Central memory CD8-positive, alpha-beta T cell (primary cell): ENCODE measurements at regions not wholly inside any gene's neighbourhood (a gene's known extent, or its start where the extent isn't known, plus 50 kb on each side); places are given as distances from the start of the nearest gene placed in this dataset.

Source experiments
- ATAC-seq: fragments of 150-1000 bp; cut with Tn5 transposase; replicated peaks from 2 replicates; pipeline ENCODE4 v1.10.0; 2022; ENCODE audit warnings: mild to moderate bottlenecking, moderate FRiP score, moderate number of reproducible peaks; ENCODE audit not compliant: poor library complexity, severe bottlenecking; ENCODE audit errors: extremely low read depth
- DNase-seq, 2 donors: peaks; one replicate each; pipeline ENCODE4 v3.0.0; 2021; ENCODE audit warnings: low spot score in 2 of 2
- H3K27ac Mint-ChIP-seq: one replicate; pipeline ENCODE4 v1.8.0; 2022; ENCODE audit warnings: low read depth, mild to moderate bottlenecking, moderate library complexity, mixed read lengths
- H3K27me3 Mint-ChIP-seq: one replicate; pipeline ENCODE4 v1.8.0; 2022; ENCODE audit warnings: mixed read lengths
- H3K36me3 Mint-ChIP-seq: one replicate; pipeline ENCODE4 v1.8.0; 2022; ENCODE audit warnings: mild to moderate bottlenecking, moderate library complexity, mixed read lengths; ENCODE audit not compliant: insufficient read depth
- H3K4me1 Mint-ChIP-seq: one replicate; pipeline ENCODE4 v1.8.0; 2022; ENCODE audit warnings: mixed read lengths
- H3K4me3 Mint-ChIP-seq: one replicate; pipeline ENCODE4 v1.8.0; 2022; ENCODE audit warnings: mild to moderate bottlenecking, moderate library complexity, mixed read lengths
- H3K9me3 Mint-ChIP-seq: one replicate; pipeline ENCODE4 v1.8.0; 2022; ENCODE audit warnings: mixed read lengths

GRCh38 chr15:66898656-66899386 is 166.6 kb upstream of the SMAD3 start:
- DNase-seq (no peak), ATAC-seq (no peak)
- Mint-ChIP-seq H3K4me1 (peaks cover 3% of the 10 kb centered on the region), H3K27me3 (peaks cover 5% of the 10 kb centered on the region), H3K36me3 (peaks cover 1% of the 10 kb centered on the region), H3K4me3 (no peak overlapping the region), H3K27ac (no peak overlapping the region), H3K9me3 (no peaks in the 10 kb centered on the region)

GRCh38 chr15:66899555-66900350 is 165.6 kb upstream of the SMAD3 start:
- no peaks in the 10 kb centered on the region for H3K9me3 Mint-ChIP-seq

GRCh38 chr15:66900586-66901310 is 164.7 kb upstream of the SMAD3 start:
- Mint-ChIP-seq H3K27me3 (peaks cover 5% of the 10 kb centered on the region), H3K4me1 (peaks cover 5% of the 10 kb centered on the region), H3K36me3 (peaks cover 2% of the 10 kb centered on the region), H3K9me3 (no peaks in the 10 kb centered on the region), H3K4me3 (no peak overlapping the region), H3K27ac (peak overlapping the region; percentile 12)
- DNase-seq: no peak
- ATAC-seq: no peak

More at GRCh38 chr15:66899555-66900350, 165.6 kb upstream of the SMAD3 start:
- DNase-seq (no peak), ATAC-seq (no peak)
- no peak overlapping the region for H3K27ac Mint-ChIP-seq
- peaks cover 5% of the 10 kb centered on the region for H3K4me1 Mint-ChIP-seq
- H3K36me3 Mint-ChIP-seq: peaks cover 2% of the 10 kb centered on the region
- no peak overlapping the region for H3K4me3 Mint-ChIP-seq
- peaks cover 5% of the 10 kb centered on the region for H3K27me3 Mint-ChIP-seq

GRCh38 chr15:66901336-66902100 is 163.9 kb upstream of the SMAD3 start:
- Mint-ChIP-seq H3K9me3 (peaks cover 3% of the 10 kb centered on the region), H3K36me3 (peaks cover 2% of the 10 kb centered on the region), H3K4me1 (peaks cover 5% of the 10 kb centered on the region), H3K27ac (peak overlapping the region; percentile 12), H3K4me3 (no peak overlapping the region), H3K27me3 (peaks cover 12% of the 10 kb centered on the region)
- no peak for DNase-seq
- no peak for ATAC-seq

GRCh38 chr15:66905185-66905584 is 160.2 kb upstream of the SMAD3 start:
- no peak for ATAC-seq
- peaks cover 6% of the 10 kb centered on the region for H3K9me3 Mint-ChIP-seq
- H3K36me3 Mint-ChIP-seq: peaks cover 2% of the 10 kb centered on the region
- H3K4me3 Mint-ChIP-seq: no peak overlapping the region
- no peak for DNase-seq
- H3K27ac Mint-ChIP-seq: no peak overlapping the region
- H3K27me3 Mint-ChIP-seq: peaks cover 30% of the 10 kb centered on the region
- peaks cover 5% of the 10 kb centered on the region for H3K4me1 Mint-ChIP-seq

- no peak for DNase-seq
- H3K27ac Mint-ChIP-seq: no peak overlapping the region
- no peak for ATAC-seq
- H3K36me3 Mint-ChIP-seq: peaks cover 2% of the 10 kb centered on the region
- peaks cover 30% of the 10 kb centered on the region for H3K27me3 Mint-ChIP-seq
- peaks cover 6% of the 10 kb centered on the region for H3K9me3 Mint-ChIP-seq
- H3K4me3 Mint-ChIP-seq: no peak overlapping the region
- H3K4me1 Mint-ChIP-seq: peaks cover 5% of the 10 kb centered on the region
These were observed 159.4 kb upstream of the SMAD3 start for GRCh38 chr15:66905954-66906353.

GRCh38 chr15:66906668-66907614 is 158.5 kb upstream of the SMAD3 start:
- Mint-ChIP-seq H3K27me3 (peaks cover 30% of the 10 kb centered on the region), H3K27ac (no peak overlapping the region), H3K9me3 (peaks cover 6% of the 10 kb centered on the region), H3K36me3 (peaks cover 2% of the 10 kb centered on the region), H3K4me3 (no peak overlapping the region), H3K4me1 (peaks cover 5% of the 10 kb centered on the region)
- no peak for ATAC-seq
- DNase-seq: no peak

GRCh38 chr15:66907826-66908743 is 157.3 kb upstream of the SMAD3 start:
- Mint-ChIP-seq H3K36me3 (peaks cover 2% of the 10 kb centered on the region), H3K4me3 (no peak overlapping the region), H3K4me1 (peaks cover 5% of the 10 kb centered on the region), H3K9me3 (peaks cover 6% of the 10 kb centered on the region), H3K27ac (no peak overlapping the region), H3K27me3 (peaks cover 30% of the 10 kb centered on the region)
- DNase-seq (no peak), ATAC-seq (no peak)

- Mint-ChIP-seq H3K27ac (no peak overlapping the region), H3K27me3 (peaks cover 30% of the 10 kb centered on the region), H3K4me3 (no peak overlapping the region), H3K4me1 (peaks cover 3% of the 10 kb centered on the region), H3K9me3 (peaks cover 6% of the 10 kb centered on the region), H3K36me3 (peaks cover 2% of the 10 kb centered on the region)
- ATAC-seq (no peak), DNase-seq (no peak)
These were observed 156.7 kb upstream of the SMAD3 start for GRCh38 chr15:66908744-66909095.

GRCh38 chr15:66909381-66909890 is 156.0 kb upstream of the SMAD3 start:
- Mint-ChIP-seq H3K4me3 (no peak overlapping the region), H3K36me3 (no peaks in the 10 kb centered on the region), H3K9me3 (peaks cover 6% of the 10 kb centered on the region), H3K27ac (no peak overlapping the region), H3K4me1 (no peaks in the 10 kb centered on the region), H3K27me3 (peaks cover 37% of the 10 kb centered on the region)
- DNase-seq (no peak), ATAC-seq (no peak)
